ENCODE measurements at regions not wholly inside any gene's neighbourhood (a gene's known extent, or its start where the extent isn't known, plus 50 kb on each side); places are given as distances from the start of the nearest gene placed in this dataset.

GRCh38 chr3:28743271-28743670 lies 394.6 kb upstream of the AZI2 start:
- DNase-seq: no peak

DNA sequence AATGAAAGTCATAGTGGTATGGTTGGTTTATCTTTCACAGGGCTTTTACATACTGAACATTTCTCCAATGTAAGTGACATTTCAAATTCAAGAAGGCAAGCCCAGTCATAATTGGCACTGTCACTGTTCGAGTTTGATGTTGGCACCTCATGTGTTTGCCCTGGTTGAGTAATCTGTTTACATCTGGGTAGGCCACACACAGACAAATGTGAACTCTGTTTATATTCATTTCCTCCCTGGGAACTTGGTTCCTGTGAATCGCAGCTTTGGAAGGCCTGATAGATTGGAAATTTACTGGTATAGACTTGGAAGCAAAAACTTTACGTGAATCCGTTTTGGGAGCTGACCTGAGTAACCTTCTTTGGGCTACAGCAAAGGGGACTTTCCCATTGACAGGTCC lies 395.2 kb upstream of the AZI2 start:
- DNase-seq: peak; percentile 17

DNA sequence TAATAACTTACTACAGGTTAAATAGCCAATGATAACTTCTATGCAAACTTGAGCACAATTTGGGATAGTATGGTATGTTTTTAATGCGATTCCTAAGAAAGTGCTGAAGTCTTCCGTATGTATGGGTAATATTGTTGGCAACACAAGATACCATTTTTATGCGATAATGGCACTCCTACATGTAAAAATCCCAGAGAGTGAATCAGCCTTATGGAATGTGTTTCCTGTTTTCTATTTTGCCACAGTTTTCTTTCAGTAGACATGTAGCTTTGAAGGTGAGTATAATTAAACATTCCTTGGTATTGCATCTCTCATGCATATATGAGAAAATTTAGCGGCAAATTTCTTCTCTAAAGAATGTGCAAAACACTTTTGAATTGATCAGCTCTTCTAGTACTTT lies 396.8 kb upstream of the AZI2 start:
- no peak for DNase-seq

DNA sequence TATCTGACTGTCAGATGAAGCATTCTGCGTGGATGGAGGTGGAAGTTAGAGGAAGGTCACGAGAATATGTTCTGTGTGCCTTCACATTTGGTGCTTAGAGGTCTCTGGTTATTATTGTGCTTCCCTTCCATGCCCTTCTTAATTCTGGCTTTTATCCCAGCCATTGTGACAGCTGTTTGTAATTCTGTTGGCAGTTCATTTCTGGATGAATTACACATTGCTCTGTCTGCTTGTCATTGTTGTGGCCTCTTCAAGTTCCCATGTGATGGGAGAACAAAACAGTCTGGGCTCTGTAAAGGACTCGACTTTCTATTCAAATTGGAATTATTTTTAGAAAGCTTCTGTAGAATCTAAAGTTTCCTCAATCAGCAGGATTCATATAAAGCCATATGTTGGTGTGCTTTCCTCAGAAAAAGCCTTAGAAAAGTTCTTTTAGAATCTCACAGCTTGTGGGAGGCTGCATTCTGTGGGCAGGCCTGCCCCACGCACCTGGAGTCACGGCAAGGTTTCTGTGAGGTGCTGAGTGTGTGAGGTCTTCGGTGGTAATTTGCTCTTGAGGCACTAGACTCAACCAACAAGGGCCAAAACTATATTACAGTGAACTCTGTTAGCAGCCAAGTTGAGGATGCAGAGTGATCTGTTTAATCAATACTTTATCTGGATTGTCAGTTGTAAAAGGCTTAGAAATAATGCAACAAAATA lies 397.4 kb upstream of the AZI2 start:
- no peak for DNase-seq

DNA sequence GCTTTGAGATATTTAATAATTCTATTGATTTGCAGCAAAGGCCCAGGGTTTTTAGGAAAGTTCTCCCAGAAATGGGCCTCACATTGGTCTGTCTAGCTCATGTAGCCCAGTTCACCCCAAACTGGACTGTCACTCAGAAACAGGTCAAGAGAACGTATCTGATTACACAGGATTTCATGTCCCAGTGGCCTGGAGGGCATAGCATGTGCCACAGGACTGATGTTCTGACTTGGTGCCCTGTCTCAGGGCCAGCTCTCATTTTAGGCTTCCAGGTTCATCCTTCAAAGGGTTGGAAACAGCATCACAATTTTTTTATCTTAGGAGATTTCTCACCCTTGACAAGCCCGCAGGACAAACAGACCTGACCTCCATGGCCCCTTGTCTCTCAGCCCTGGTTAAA lies 398.4 kb upstream of the AZI2 start:
- DNase-seq: no peak

- no peak for DNase-seq
Measured at GRCh38 chr3:28751864-28752263, 403.2 kb upstream of the AZI2 start.

DNA sequence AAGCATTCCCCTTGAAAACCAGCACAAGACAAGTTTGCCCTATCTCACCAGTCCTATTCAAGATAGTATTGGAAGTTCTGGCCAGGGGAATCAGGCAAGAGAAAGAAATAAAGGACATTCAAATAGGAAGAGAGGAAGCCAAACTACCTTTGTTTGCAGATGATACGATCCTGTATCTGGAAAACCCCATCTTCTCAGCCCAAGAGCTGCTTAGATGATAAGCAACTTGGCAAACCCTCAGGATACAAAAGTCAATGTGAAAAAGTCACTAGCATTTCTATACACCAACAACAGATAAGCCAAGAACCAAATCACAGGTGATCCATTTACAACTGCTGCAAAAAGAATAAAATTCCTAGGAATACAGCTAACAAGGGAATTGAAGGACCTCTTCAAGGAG lies 403.7 kb upstream of the AZI2 start:
- no peak for DNase-seq

DNA sequence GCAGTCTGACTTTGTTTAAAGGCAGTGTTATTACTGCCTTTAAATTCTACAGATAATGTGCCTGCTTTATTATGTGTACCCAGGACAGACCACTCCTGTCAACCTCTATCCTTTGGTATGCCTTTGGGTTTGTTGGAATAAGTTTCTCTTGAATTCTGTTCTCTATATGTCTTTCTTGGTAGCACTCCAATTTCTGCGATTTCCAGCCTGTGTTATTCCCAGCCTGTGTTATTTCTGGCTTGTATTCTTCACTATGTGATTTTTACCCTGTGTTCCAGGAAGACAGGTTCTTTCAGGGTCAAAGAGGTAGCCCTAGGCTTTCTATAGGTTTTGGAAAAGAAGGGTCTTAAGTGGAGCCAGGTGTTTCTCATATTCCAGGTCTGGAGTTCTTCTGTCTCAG lies 407.4 kb upstream of the AZI2 start:
- no peak for DNase-seq

DNA sequence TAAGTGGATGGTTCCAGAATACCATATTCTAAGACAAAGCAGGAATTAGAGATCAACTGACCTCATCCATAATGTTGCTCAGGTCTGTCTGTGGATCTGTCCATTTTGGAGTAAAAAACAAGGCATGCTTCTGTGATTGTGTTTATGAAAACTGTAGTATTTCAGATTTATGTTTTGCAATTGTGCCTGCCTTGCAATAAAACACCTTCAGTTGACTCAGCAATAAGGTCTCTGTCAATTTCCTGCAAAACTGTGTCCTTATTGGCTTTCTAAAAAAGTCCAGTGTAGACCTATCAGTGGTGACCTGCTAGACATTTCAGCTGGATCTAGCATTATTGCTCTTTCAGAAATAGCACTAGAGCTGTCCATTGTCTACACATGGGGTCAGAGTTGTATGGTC lies 409.5 kb upstream of the AZI2 start:
- DNase-seq: no peak

- no peak for DNase-seq
Measured at GRCh38 chr3:28761375-28761774, 412.8 kb upstream of the AZI2 start.

DNA sequence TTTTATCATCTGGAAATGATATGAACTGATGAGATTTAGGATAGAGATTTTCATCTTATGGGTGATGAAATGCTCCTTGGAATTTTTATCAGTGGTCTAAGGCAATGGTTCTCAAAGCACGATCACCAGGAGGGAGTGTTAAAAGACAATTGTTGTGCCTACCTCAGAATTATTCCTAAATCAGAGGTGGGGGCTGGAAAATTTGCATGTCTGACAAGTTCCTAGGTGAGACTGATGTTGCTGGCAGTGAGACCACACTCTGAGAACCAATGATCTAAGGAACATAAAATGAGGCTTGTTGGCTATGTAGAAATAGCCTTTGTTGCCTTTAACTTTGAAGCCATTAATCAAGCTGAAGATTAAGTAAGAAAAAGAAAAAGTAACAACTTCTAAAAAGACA lies 416.6 kb upstream of the AZI2 start:
- no peak for DNase-seq

DNA sequence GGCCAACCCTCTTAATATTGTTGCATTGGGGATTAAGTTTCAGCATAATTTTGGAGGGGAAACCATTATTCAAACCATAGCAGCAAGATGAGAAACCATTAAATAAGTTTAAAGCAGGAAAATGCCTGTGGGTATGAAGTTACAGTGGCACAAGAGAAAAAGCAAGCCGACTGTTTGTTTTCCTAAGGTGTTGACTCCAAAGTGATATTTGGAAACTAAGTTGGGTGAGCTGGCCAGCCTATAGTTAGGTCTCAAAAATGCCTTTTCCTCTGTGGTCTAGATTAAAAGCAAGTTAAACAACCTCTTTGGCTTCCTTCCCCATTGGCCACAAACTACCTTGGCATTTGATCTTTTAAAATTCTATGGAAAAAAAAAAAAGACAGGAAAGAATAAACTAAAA lies 419.8 kb upstream of the AZI2 start:
- no peak for DNase-seq

GRCh38 chr3:28777806-28778475 lies 429.3 kb upstream of the AZI2 start:
- no peak for DNase-seq

DNA sequence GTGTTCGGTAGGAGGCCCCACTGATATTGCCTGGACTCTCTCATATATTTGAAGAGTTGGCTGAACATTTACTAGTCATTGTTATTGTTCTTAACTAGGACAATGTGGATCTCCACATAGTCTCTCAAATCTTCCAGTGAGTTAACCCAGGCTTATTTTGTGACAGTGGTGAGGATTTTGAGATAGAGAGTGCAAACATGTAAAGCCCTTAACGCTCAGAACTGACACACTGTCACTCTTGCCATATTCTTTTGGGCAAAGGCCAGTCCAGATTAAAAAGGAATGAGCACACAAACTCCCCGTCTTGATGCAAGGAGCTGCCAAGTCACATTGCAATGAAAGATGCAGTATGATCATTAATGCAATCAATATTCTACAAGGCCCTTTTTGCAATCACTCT lies 431.9 kb upstream of the AZI2 start:
- DNase-seq: no peak

GRCh38 chr3:28781053-28781452 lies 432.4 kb upstream of the AZI2 start:
- DNase-seq: no peak

GRCh38 chr3:28786446-28786845 lies 437.8 kb upstream of the AZI2 start:
- DNase-seq: no peak

DNA sequence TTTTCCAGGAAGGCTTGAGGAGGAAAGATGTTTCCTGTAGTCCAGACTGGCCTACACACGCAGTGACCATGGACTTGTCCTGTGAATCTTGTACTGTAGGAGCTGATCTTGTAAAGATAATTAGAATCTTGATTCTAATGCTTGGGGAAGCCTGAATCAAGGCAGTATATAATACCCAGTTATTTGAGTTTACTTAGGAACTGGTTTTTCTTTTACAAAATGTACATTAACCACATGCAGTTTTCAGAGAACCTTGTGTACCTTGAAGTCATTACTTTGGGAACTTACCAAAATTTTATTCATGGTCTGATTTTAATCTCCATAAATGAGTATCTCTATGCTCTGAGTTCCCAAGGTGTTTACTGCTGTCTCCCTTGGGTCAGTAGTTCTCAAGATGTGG lies 439.9 kb upstream of the AZI2 start:
- DNase-seq: no peak

DNA sequence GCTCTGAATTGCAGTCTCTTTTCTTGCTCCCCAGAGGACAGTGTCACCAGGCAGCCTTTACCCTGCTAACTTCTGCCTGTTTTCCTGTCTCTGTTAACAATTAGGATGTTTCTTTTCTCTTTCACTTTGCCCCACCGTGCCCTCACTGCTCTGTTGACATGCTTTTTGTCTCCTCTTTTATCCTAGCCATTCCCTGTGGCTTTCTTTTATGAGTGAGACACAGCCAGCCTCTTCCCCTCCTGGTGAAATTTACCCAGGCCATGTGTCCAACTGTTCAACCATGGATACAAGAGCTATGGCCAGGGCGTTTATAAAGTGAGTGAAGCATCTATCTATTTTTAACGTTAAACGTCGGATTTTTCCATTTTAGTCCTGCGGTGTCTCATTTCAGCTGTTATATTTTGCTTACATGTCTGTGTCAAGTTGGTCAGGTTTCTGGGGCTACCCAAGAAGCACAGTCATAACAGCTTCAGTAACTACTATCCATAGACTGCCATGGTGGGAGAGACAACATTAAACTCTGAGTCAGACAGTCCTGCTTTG lies 443.2 kb upstream of the AZI2 start:
- peak; percentile 85 for DNase-seq

GRCh38 chr3:28792604-28793003 lies 444.0 kb upstream of the AZI2 start:
- DNase-seq: no peak

DNA sequence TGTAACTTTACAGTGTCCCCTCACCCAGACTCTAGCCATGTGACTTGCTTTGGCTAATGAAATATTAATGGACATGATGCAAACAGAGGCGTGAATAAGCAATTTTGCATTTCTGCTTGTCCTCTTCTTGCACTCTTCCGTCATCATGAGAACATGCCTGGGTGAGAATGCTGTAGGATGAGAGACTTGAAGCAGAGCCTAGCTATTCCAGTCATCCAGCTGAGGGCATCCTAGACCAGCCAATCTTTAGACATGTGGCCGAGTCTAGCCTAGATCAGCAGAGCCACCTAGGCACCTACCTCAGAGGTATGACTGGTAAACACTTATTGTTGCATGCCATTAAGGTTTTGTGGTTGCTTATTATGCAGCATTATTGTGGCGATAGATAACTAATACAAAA lies 450.5 kb upstream of the AZI2 start:
- no peak for DNase-seq

GRCh38 chr3:28800203-28800602 lies 451.6 kb upstream of the AZI2 start:
- DNase-seq: no peak

DNA sequence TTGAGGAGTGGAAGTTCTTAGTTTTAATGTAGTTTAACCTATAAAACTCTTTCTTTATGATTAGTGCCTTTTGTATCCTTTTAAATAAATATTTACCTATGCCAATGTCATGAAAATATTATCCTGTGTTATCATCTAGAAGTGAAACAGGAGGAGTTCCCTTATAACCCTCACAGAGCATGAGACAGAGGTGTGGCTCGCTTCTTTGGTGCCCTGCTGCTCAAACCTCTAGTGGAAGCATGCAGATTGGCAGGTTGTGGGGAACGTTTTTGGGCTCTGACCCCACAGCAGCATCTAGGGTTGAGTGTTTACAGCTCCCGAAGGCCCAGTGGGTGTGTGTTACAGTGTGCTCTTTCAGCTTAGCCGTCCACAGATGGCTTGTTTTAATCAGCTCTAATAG lies 459.4 kb upstream of the AZI2 start:
- DNase-seq: no peak

GRCh38 chr3:28816017-28816416 lies 464.9 kb upstream of the RBMS3 start:
- DNase-seq: no peak

DNA sequence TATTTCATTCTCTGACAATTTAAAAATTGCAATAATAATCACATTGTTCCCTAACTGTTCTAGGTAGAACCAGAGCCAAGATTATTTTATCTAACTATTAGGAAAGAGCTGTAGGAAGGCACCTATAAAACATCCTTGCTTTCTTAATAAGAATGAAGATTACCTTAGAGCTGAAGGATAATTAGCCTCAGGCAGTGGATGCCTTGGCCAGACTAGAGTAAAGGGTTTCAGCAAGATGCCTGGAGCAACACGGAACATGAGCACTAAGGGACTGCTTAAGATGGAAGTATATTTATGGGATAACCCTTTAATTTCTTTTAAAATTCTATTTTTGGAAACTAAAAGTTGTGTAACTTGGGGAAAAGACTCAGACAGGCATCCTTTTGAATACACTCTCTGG lies 456.6 kb upstream of the RBMS3 start:
- no peak for DNase-seq

- no peak for DNase-seq
Measured at GRCh38 chr3:28826840-28827239, 454.0 kb upstream of the RBMS3 start.

Data from NCI-H69 (cell line).